OCI-LY7 (cell line): ENCODE measurements at regions not wholly inside any gene's neighbourhood (a gene's known extent, or its start where the extent isn't known, plus 50 kb on each side); places are given as distances from the start of the nearest gene placed in this dataset.
A peak's percentile ranks its signal among the peaks of the same experiment; 100 is the strongest.

Experiments
- BruUV-seq: library from RNA; stranded (reverse); fragments of 400-500 nt; replicated peaks from 2 replicates; lab custom pipeline; 2021; lab: Mats Ljungman, UMichigan
- CTCF ChIA-PET: fragments of 300-600 bp; sonication (Branson Sonifier 250); formaldehyde crosslinking; loops from one replicate; lab custom pipeline; 2022; ENCODE audit warnings: antibody characterized with exemption; ENCODE audit not compliant: unreplicated experiment; lab: Charles Lee
- POLR2A ChIA-PET: fragments of 300-600 bp; sonication (Branson Sonifier 250); formaldehyde crosslinking; loops from one replicate; lab custom pipeline; 2022; ENCODE audit warnings: antibody characterized with exemption; lab: Charles Lee
- DNase-seq: peaks from one replicate; pipeline ENCODE4 v3.0.0-alpha.2; 2015; ENCODE audit warnings: low spot score
- H2AFZ ChIP-seq: fragments of 200-600 bp; sonication (generic), shearing (Covaris generic); 2 replicates; pipeline ENCODE4 v1.6.1; 2014; ENCODE audit warnings: mild to moderate bottlenecking, antibody characterized with exemption, low read length, moderate library complexity
- H3K27ac ChIP-seq: fragments of 200-600 bp; sonication (generic); 2 replicates; pipeline ENCODE4 v1.5.1; 2014; ENCODE audit warnings: mixed run types, low read depth, mild to moderate bottlenecking, moderate library complexity, low read length, inconsistent platforms; ENCODE audit not compliant: poor library complexity, severe bottlenecking
- H3K36me3 ChIP-seq: fragments of 200-600 bp; sonication (generic); 2 replicates; pipeline ENCODE4 v1.6.1; 2014; ENCODE audit warnings: mild to moderate bottlenecking, antibody characterized with exemption, low read length, moderate library complexity, mixed read lengths; ENCODE audit not compliant: insufficient read depth
- H3K4me1 ChIP-seq: fragments of 200-600 bp; sonication (generic); 2 replicates; pipeline ENCODE4 v1.5.1; 2014; ENCODE audit warnings: mild to moderate bottlenecking, low read length; ENCODE audit not compliant: insufficient read depth, poor library complexity, severe bottlenecking
- H3K4me2 ChIP-seq: fragments of 200-600 bp; sonication (generic); 2 replicates; pipeline ENCODE4 v1.6.1; 2014; ENCODE audit warnings: mild to moderate bottlenecking, low read length
- H3K4me3 ChIP-seq: fragments of 200-600 bp; sonication (generic); 2 replicates; pipeline ENCODE4 v1.5.1; 2014; ENCODE audit warnings: mild to moderate bottlenecking, low read depth, low read length; ENCODE audit not compliant: poor library complexity, severe bottlenecking
- H3K79me2 ChIP-seq: fragments of 200-600 bp; sonication (generic); 2 replicates; pipeline ENCODE4 v1.6.1; 2016; ENCODE audit warnings: low read depth, mild to moderate bottlenecking, low read length, moderate library complexity, mixed read lengths; ENCODE audit not compliant: insufficient read depth
- H3K9me2 ChIP-seq: fragments of 200-600 bp; sonication (generic); 2 replicates; pipeline ENCODE4 v1.6.1; 2016; ENCODE audit warnings: mild to moderate bottlenecking, low read length, mixed read lengths; ENCODE audit not compliant: insufficient read depth
- H3K9me3 ChIP-seq: fragments of 200-600 bp; sonication (generic); 2 replicates; pipeline ENCODE4 v1.6.1; 2014; ENCODE audit warnings: mild to moderate bottlenecking, mixed run types, low read length, mixed read lengths
- H4K20me1 ChIP-seq: fragments of 200-600 bp; sonication (generic); 2 replicates; pipeline ENCODE4 v1.6.1; 2014; ENCODE audit warnings: mild to moderate bottlenecking, antibody characterized with exemption, low read length, moderate library complexity, mixed read lengths; ENCODE audit not compliant: insufficient read depth
- EZH2phosphoT487 ChIP-seq: fragments of 200-600 bp; sonication (generic); IDR thresholded peaks from 2 replicates; pipeline ENCODE4 v1.6.1; 2018; ENCODE audit warnings: low read depth, borderline replicate concordance, mild to moderate bottlenecking, mixed run types, antibody characterized with exemption, low read length, moderate library complexity, mixed read lengths
- intact Hi-C: fragments of 100-400 bp; cut with micrococcal nuclease; formaldehyde crosslinking; loops from one replicate; pipeline ENCODE4 v1.10.0; 2022; ENCODE audit not compliant: unreplicated experiment
- TF ChIP-seq, protein P1 (sequence below): fragments of 200-600 bp; sonication (generic); conservative IDR thresholded peaks from 2 replicates; pipeline ENCODE4 v1.5.1; 2014; ENCODE audit warnings: mild to moderate bottlenecking, antibody characterized with exemption, low read length, moderate library complexity, mixed read lengths

DNA sequence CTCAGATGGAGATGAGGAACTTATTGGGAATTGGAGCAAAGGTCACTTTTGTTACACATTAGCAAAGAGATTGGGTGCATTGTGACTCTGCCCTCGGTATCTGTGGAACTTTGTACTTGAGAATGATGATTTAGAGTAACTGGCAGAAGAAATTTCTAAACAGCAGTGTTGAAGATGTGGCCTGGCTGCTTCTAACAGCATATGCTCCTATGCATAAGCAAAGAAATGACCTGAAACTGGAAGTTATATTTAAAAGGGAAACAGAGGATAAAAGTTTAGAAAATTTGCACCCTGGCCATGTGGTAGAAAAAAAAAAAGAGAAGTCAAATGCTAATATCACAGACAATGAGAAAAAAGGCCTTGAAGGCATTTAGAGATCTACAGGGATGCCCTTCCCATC, 256.8 kb upstream of the ZC3H15 start:
- Histone ChIP-seq H3K4me2 (no peak overlapping the region), H3K4me1 (no peaks in the 10 kb centered on the region), H3K4me3 (no peak overlapping the region), H3K36me3 (no peaks in the 10 kb centered on the region), H3K27ac (no peak overlapping the region), H3K79me2 (no peaks in the 10 kb centered on the region), H4K20me1 (no peaks in the 10 kb centered on the region), H3K9me2 (no peaks in the 10 kb centered on the region), H2AFZ (no peak overlapping the region), H3K9me3 (no peaks in the 10 kb centered on the region)
- BruUV-seq, result no TSS peak
- intact Hi-C loops, result no loop called here
- ChIA-PET POLR2A (no interaction called here), CTCF (interaction anchor here (0.5 kb wide), 1 partner anchor 13 kb away, joined by 4 read pairs; no protein-coding TSS in a partner anchor)
- TF ChIP-seq, protein P1, sequence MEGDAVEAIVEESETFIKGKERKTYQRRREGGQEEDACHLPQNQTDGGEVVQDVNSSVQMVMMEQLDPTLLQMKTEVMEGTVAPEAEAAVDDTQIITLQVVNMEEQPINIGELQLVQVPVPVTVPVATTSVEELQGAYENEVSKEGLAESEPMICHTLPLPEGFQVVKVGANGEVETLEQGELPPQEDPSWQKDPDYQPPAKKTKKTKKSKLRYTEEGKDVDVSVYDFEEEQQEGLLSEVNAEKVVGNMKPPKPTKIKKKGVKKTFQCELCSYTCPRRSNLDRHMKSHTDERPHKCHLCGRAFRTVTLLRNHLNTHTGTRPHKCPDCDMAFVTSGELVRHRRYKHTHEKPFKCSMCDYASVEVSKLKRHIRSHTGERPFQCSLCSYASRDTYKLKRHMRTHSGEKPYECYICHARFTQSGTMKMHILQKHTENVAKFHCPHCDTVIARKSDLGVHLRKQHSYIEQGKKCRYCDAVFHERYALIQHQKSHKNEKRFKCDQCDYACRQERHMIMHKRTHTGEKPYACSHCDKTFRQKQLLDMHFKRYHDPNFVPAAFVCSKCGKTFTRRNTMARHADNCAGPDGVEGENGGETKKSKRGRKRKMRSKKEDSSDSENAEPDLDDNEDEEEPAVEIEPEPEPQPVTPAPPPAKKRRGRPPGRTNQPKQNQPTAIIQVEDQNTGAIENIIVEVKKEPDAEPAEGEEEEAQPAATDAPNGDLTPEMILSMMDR, result no peak
- TF ChIP-seq EZH2phosphoT487, result no peak
- DNase-seq, result no peak

DNA sequence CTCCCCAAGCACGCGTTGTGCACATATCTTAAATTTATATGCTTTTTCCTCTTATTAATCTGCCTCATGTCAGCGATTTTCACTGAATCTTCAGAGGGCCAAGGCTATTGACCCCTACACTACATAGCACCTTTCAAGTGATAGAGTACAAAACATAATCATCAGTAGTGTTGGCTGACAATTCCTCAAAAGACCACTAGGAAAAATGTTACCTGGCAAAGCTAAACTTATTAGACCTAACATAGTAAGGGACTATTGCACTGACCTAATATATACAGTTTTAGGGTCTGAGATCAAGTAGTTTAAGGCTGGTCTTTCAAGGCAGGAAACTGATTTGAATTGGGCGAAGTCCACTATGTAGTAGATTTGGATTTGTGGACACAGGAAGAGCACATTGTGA, 244.2 kb upstream of the ZC3H15 start:
- no peaks in the 10 kb centered on the region for H3K36me3 ChIP-seq
- H3K79me2 ChIP-seq, result no peaks in the 10 kb centered on the region
- DNase-seq, result no peak
- H3K9me2 ChIP-seq, result no peaks in the 10 kb centered on the region
- no peaks in the 10 kb centered on the region for H4K20me1 ChIP-seq
- TF ChIP-seq, protein P1, result 0 out of 2 replicates have a peak, but pooled peaks have one; percentile 11
- no peak for TF ChIP-seq EZH2phosphoT487
- BruUV-seq, result no TSS peak
- intact Hi-C loops, result no loop called here
- no peak overlapping the region for H3K4me2 ChIP-seq
- no peak overlapping the region for H3K4me3 ChIP-seq
- no peak overlapping the region for H2AFZ ChIP-seq
- no peaks in the 10 kb centered on the region for H3K4me1 ChIP-seq
- POLR2A ChIA-PET, result interaction anchor here (0.6 to 0.9 kb wide), 4 partner anchors 18 to 575 kb away, joined by 3 to 5 read pairs (median 4); no protein-coding TSS in a partner anchor
- H3K27ac ChIP-seq, result no peak overlapping the region
- CTCF ChIA-PET, result interaction anchor here (0.6 kb wide), 1 partner anchor 13 kb away, joined by 4 read pairs; no protein-coding TSS in a partner anchor
- no peaks in the 10 kb centered on the region for H3K9me3 ChIP-seq

DNA sequence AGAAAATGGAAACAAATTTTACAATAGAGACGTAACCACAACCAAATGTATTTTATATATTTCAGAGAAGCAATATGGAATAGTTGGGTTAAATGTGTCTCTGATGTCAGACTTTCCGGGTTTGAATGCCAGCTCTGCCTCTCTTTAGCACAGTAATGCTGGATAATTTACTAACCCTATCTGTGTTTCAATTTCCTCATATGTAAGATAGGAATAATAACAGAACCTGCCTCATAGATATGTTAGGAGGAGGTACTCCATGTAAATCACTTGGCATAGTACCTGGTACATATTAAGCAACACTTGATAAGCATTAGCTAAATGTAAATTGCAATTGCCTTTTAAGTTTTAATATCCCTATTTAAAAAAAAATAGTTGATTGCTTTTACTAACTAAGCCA, 231.3 kb upstream of the ZC3H15 start:
- intact Hi-C loops, result loop anchor here (10.0 kb wide), 1 partner anchor 960 kb away; no protein-coding TSS in a partner anchor
- DNase-seq, result no peak
- no peak overlapping the region for H3K4me3 ChIP-seq
- no peaks in the 10 kb centered on the region for H3K4me1 ChIP-seq
- BruUV-seq, result no TSS peak
- H4K20me1 ChIP-seq, result no peaks in the 10 kb centered on the region
- H3K27ac ChIP-seq, result no peak overlapping the region
- no peaks in the 10 kb centered on the region for H3K36me3 ChIP-seq
- H3K4me2 ChIP-seq, result no peak overlapping the region
- no peaks in the 10 kb centered on the region for H3K9me2 ChIP-seq
- TF ChIP-seq, protein P1, result no peak
- TF ChIP-seq EZH2phosphoT487, result no peak
- no peaks in the 10 kb centered on the region for H3K79me2 ChIP-seq
- no peak overlapping the region for H2AFZ ChIP-seq
- CTCF ChIA-PET, result no interaction called here
- H3K9me3 ChIP-seq, result no peaks in the 10 kb centered on the region
- POLR2A ChIA-PET, result interaction anchor here (0.7 kb wide), 1 partner anchor 361 kb away, joined by 5 read pairs; no protein-coding TSS in a partner anchor
